ENCODE measurements at regions not wholly inside any gene's neighbourhood (a gene's known extent, or its start where the extent isn't known, plus 50 kb on each side); places are given as distances from the start of the nearest gene placed in this dataset.
"Not testable (repeated sequence)": the region's sequence is repeated elsewhere in the genome, so short reads cannot be mapped to it uniquely, and the experiment has no call there.

DNA sequence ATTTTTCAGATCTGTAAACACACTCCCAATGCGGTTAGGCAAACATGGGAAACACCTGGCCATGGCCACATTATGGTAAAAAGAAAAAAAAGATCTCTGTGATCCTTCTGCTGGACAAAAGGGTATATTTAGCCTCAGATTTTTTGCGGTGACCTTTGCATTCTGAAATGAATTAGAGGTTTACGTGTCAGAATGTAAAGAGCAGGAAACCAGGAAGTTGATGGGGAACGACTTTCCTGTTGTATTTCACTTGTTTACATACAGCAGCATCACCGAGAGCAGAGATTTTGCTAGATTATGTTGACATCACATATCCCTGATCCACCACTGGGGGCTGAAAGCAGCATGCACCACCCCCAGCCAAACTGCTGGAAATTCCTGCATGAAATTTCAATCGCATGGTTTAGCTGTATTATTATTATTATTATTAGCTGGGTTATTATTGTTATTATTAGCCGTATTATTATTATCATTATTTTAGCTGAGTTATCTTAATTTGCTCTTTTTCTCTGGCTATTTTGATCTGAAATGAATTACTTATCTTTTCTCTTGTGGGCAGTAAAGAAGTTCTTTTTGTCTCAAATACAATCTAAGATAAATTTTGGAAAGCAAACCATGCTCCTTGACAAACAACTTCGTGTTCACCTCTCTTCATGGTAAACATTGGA is 189.4 kb downstream of the ZFP64 start:
- no peak overlapping the region for H3K4me3 ChIP-seq (replicated peaks; ENCODE audit: low read depth, low read length)
- TF ChIP-seq, protein P1, sequence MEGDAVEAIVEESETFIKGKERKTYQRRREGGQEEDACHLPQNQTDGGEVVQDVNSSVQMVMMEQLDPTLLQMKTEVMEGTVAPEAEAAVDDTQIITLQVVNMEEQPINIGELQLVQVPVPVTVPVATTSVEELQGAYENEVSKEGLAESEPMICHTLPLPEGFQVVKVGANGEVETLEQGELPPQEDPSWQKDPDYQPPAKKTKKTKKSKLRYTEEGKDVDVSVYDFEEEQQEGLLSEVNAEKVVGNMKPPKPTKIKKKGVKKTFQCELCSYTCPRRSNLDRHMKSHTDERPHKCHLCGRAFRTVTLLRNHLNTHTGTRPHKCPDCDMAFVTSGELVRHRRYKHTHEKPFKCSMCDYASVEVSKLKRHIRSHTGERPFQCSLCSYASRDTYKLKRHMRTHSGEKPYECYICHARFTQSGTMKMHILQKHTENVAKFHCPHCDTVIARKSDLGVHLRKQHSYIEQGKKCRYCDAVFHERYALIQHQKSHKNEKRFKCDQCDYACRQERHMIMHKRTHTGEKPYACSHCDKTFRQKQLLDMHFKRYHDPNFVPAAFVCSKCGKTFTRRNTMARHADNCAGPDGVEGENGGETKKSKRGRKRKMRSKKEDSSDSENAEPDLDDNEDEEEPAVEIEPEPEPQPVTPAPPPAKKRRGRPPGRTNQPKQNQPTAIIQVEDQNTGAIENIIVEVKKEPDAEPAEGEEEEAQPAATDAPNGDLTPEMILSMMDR (IDR thresholded peaks at IDR 0.05; ENCODE audit: low read length, missing control alignments): peak; percentile 12
- peak; percentile 24 for DNase-seq (ENCODE audit: low read depth)

DNA sequence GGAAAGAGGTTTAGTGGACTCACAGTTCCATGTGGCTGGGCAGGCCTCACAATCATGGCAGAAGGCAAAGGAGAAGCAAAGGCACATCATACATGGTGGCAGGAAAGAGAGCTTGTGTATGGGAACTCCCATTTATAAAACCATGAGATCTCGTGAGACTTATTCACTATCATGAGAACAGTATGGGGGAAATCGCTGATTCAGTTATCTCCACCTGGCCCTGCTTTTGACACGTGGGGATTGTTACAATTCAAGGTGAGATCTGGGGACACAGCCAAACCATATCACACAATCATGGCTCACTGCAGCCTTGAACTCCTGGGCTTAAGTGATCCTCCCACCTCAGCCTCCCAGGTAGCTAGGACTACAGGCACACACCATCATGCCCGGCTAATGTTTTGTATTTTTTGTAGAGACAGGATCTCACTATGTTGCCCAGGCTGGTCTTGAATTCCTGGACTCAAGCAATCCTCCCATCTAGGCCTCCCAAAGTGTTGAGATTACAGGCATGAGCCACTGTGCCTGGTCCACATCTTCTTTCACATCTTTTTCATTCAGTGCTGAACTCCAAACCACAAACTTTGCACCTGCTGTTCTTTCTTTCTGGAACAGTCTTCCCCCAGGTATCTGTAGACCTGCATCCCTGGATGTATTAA is 194.2 kb downstream of the ZFP64 start:
- DNase-seq (ENCODE audit: low read depth): not testable (repeated sequence)

DNA sequence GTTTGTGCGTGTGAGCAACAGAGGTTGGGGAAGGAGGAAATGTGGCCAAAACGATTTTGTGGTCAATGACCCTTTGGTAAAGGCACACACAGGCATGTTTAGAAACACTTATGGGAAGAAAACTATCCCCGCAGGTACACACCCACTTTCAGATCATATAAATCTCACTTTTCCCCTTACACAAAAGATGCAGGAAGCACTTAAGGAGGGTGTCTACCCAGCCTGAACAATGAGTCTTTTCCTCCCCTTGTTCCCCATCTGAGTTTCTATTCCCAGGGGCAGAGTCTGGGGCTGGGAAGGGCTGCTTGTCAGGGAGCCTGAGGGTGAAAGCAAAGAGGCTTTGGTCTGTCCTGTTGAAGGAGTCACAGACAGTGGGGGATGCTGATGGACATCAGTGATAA is 193.2 kb upstream of the SALL4 start:
- peak; percentile 27 for DNase-seq (ENCODE audit: low read depth)
- TF ChIP-seq, protein P1 (IDR thresholded peaks at IDR 0.05; ENCODE audit: low read length, missing control alignments): no peak
- H3K4me3 ChIP-seq (replicated peaks; ENCODE audit: low read depth, low read length): no peak overlapping the region

More for the DNA sequence above, 194.2 kb downstream of the ZFP64 start:
- H3K4me3 ChIP-seq (replicated peaks; ENCODE audit: low read depth, low read length): not testable (repeated sequence)

DNA sequence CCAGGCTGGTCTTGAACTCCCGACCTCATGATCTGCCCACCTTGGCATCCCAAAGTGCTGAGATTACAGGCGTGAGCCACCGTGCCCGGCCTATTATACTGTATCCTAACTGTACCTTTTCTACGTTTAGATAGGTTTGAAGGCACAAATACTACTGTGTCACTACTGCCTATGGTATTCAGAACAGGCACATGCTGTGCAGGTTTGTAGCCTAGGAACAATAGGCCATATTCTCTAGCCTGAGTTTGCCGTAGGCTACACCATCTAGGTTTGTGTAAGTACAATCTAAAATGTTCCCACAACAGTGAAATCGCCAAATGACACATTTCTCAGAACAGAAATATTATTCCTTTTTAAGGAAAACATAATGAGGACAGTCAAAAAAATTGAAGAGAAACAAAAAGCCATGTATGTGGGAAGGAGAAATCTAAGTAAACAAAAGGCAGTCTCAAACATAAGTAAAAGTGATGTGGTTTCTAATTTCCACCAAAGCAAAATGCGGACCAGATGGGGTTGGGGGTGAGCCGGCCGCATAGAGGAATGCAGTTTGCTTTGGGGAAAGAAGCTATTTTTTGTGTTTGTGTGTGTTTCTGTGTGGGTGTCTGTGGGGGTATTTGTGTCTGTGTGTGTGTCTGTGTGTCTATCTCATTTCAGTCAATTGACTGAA is 192.6 kb upstream of the SALL4 start:
- DNase-seq (ENCODE audit: low read depth): no peak
- TF ChIP-seq, protein P1 (IDR thresholded peaks at IDR 0.05; ENCODE audit: low read length, missing control alignments): no peak
- H3K4me3 ChIP-seq (replicated peaks; ENCODE audit: low read depth, low read length): no peak overlapping the region

DNA sequence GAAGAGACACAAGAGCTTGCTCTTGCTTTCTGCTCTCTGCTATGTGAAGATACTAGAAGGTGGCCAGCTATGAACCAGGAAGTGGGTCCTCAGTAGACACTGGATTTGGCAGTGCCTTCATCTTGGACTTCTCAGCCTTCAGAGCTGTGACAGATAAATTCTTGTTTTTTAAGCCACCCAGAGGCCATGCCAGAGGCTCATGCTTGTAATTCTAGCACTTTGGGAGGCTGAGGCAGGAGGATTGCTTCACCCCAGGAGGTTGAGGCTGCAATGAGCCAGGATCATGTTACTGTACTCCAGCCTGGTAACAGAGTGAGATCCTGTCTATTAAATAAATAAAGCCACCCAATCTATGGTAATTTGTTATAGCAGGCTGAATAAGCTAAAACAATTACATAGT is 185.5 kb upstream of the SALL4 start:
- H3K4me3 ChIP-seq (replicated peaks; ENCODE audit: low read depth, low read length): no peak overlapping the region
- TF ChIP-seq, protein P1 (IDR thresholded peaks at IDR 0.05; ENCODE audit: low read length, missing control alignments): no peak
- no peak for DNase-seq (ENCODE audit: low read depth)

DNA sequence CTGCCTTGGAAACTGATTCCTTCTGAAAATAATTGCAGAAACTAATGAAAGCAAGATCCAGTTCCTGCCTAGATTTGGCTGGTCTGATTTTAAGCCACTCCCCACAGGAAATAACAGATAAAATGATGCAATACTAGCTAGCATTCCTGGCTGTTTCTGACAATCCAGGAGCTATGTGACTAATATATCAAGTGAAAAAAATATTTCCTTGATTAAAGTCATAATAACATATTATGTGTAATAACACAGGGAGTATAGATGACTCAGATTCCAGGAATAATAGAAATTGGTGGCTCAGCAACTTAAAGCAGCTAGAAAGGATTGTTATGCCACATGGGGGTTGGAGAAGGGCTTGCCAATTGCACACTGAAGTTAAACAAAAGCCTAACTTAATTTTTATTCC is 182.7 kb upstream of the SALL4 start:
- TF ChIP-seq, protein P1 (IDR thresholded peaks at IDR 0.05; ENCODE audit: low read length, missing control alignments): no peak
- H3K4me3 ChIP-seq (replicated peaks; ENCODE audit: low read depth, low read length): no peak overlapping the region
- peak; percentile 98 for DNase-seq (ENCODE audit: low read depth)

DNA sequence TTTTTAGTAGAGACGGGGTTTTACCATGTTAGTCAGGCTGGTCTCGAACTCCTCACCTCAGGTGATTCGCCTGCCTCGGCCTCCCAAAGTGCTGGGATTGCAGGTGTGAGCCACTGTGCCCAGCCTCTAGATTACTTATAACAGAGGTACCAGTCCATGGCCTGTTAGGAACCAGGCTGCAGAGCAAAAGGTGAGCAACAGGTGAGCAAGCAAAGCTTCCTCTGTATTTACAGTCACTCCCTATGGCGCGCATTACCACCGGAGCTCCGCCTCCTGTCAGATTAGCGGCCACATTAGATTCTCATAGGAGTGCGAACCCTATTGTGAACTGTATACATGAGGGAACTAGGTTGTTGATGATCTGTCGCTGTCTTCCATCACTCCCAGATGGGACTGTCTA is 178.0 kb upstream of the SALL4 start:
- TF ChIP-seq, protein P1 (IDR thresholded peaks at IDR 0.05; ENCODE audit: low read length, missing control alignments): no peak
- no peak for DNase-seq (ENCODE audit: low read depth)
- H3K4me3 ChIP-seq (replicated peaks; ENCODE audit: low read depth, low read length): no peak overlapping the region
